ENCODE measurements at regions not wholly inside any gene's neighbourhood (a gene's known extent, or its start where the extent isn't known, plus 50 kb on each side); places are given as distances from the start of the nearest gene placed in this dataset.

GRCh38 chr20:60104993-60105803, 147.0 kb downstream of the CDH26 start:
- no peak for TF ChIP-seq CTCF (IDR thresholded peaks at IDR 0.05; ENCODE audit: insufficient read depth, low read depth, low read length)
- TF ChIP-seq EZH2 (IDR thresholded peaks at IDR 0.05; ENCODE audit: insufficient read depth, low read length): no peak

All from astrocyte (in vitro differentiated cells and primary cell).